ENCODE measurements at regions not wholly inside any gene's neighbourhood (a gene's known extent, or its start where the extent isn't known, plus 50 kb on each side); places are given as distances from the start of the nearest gene placed in this dataset.
A peak's percentile ranks its signal among the peaks of the same experiment; 100 is the strongest.
"Not testable (repeated sequence)": the region's sequence is repeated elsewhere in the genome, so short reads cannot be mapped to it uniquely, and the experiment has no call there.

DNA sequence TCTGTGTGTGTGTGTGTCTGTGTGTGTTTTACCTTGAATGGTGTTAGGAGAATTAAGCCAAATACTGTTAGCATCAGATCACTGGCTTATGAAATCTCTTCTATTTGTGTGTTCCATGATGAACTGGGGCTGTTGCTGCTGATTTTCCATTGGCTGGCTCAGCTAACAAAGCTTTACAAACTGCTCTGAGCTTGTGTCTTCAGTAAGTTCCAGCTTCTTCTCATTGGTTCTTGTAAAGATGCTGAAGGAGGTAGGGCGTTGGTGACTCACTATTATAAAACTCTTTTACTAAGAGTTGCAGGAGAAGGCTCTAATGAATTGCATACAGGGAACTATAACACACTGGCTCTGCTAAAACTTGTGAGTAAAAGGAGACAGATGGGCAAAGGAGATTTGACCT is 136.4 kb upstream of the PRKCQ start:
- no peak for DNase-seq

DNA sequence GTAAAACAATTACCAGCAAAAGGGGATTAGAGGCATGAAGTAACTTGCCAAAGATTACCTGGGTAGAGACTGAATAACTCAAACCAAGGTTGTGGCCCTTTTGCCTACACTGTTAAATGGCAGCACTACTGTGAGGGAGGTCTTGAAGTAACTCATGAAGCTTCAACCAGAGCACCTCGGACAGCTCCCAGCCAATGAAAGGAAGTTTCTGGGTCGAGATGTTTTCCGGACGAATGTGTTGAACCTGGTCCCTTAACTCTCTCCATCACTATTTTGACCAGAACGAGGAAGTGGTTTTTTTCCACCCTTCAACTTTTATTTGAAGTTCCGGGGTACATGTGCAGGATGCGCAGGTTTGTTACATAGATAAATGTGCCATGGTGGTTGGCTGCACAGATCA is 133.6 kb upstream of the PRKCQ start:
- peak; percentile 3 for DNase-seq

DNA sequence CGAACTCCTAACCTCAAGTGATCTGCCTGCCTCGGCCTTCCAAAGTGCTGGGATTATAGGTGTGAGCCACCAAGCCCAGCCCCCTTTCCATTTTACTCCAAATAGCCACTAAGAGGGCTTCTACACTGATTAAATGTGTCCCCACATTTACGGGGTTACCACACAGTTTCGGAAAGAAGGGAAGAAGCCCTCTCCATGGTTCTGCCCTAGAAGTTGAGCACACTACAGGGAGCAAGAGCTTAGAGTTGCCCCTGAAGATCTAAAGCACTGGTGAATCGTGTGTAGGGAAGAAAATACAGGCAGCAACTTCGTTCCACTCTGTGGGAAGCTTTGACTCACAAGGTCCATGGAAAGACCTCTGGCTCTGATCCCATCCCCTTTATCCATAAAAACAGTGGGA is 133.0 kb upstream of the PRKCQ start:
- DNase-seq = no peak

DNA sequence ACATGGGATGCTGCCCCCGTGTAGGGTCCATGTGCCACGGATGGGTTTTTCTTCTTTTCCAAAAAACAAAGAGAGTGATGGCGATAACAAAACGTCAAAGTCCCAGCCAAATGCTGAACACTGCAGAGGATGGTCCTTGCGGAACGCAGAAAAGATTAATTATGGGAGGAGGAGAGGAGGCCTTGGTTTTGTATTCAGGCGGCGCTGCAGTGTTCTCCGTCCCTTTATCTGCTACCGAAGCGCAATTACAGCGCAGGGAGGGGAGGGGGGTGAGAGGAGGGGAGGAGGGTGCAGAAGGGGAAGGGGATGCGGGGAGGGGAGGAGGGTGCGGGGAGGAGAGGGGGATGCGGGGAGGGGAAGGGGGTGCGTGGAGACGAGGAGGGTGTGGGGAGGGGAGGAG is 131.8 kb upstream of the PRKCQ start:
- no peak for DNase-seq

DNA sequence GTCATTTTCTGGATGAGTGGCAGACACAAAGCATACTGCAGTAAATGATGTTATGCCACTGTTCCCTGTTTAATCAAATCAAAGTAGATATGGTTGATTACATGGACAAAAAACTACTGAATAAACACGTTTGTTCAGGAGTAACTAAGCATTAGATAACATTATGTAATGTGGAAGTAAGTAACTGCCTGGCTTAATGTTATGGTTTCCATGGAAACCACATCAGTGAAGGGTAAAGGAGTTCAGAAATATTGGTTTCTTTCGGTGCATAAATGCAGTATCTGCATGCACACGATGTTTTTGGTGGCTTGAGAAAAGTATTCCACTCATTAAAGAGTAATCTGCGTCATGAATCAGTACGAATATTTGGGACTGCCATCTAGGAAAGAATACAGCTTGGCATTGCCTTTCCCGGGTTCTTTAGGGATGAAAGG is 131.3 kb upstream of the PRKCQ start:
- DNase-seq = no peak

DNA sequence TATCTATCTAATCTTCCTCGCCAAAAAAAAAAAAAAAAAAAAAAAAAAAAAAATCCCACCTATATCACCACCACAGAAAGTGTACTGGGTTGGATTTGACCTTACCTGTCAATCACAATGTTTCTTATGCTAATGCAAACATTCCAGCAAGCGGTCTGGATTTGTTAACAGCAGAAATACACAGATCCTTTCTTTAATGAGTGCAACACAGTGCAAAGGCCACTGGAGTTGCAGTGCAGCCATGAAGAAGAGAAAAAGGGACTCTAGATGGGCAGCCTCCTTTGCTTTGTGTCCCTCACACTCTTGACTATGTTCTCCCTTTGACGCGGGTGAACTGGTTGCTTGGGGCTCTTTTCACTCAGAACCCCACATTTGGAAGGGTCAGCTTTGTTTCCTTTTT is 127.3 kb upstream of the PRKCQ start:
- no peak for DNase-seq

DNA sequence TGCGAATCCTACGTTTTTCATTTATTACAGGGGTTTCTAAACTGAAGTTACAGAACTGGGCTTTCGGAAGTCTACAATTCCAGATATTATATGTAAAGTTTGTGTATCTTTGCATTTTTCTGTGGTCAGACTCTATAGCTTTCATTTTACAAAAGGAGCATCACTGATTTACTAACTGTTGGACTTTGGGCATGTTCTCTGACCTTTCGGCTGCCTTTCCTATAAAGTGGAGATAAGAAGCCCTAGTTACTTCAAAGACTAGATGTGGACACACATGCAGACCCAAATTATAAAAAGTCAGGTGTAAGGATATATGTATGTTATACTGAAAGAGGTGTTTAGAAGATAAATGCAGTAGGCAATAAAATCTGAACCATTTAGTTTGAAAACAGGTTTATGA is 126.6 kb upstream of the PRKCQ start:
- no peak for DNase-seq

DNA sequence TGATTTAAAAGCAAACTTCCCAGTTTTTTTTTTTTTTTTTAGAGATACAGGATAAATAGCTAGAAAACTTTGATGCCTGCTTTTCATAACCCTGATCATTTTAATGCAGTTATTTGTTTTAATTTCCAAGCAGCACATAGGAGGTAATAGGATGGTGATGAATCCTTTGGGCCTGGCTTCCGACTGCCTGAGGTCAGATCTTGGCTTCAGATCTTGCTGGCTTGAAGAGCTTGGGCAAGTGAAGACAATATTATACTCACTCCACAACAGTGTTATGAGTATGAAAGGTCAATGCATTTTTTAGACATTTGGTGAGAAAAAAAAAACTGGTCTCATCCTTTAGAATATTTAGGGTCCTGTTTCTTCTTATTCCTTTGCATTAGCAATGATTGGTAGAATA is 124.8 kb upstream of the PRKCQ start:
- DNase-seq = no peak

DNA sequence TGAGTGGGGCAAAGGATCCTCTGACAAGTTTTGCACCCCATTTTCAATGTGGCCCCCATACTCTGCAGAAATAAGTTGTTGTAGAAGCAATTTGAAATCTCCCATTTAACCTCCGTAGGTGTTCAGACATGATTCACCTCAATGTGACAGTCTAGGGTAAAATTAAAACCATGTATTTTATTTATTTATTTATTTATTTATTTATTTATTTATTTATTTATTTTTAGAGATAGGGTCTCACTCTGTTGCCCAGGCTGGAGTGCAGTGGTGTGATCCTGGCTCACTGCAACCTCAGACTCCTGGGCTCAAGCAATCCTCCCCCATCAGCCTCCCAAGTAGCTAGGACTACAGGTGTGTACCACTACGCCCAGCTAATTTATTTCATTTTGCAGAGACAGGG is 122.8 kb upstream of the PRKCQ start:
- DNase-seq = not testable (repeated sequence)

DNA sequence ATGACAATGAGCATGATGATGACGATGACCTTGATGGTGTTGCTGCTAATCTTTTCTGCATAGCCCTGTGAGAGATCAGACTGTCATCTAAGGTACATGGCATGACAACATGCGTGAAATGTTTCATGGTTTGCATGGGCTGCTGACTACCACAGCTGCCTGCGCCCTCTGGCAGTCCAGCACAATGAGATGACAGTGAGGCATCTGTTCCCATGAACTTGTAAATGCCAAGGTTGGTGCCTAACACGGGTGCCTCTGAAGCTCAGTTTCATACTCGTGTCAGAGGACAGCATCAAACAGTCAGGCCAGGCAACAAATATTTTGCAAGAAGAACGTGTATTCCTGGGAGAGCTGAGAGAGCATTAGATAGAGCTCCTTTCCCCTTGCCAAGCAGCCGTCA is 122.0 kb upstream of the PRKCQ start:
- no peak for DNase-seq

DNA sequence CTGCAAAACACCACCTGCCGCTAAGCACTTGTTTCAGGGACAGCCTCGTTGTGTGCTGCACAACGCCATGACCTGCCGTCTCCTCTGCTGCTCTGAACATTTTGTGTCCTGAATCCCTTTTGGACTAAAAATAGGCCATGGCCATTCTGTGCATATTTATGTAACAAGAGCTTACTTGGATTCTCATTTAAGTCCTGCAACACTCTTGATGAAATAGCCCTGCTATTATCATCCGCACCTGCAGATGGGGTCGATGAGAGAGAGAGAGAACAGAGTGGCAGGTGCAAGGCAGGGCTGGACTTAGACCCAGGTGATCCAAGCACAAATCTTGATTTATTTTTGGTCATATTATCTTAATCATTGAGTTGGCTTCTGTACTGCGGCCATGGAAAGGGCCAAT is 121.2 kb upstream of the PRKCQ start:
- DNase-seq = no peak

DNA sequence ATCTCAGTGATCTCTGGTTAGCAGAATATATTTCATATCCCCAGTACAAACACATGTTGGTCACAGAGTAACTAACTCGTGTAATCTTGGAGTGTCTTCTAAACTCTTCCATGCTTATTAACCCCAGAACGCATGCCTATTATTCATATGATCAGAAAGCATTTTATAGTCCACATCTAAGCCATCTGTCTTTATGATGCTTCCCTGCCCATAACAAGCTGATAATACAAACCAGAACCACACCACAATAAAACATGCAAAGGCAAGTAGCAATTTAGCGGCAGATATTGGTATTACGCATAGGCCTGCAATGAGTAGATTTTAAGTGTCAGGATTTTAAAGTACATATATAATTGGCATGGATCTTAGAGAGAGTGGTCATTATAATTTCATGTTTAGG is 120.0 kb upstream of the PRKCQ start:
- DNase-seq = no peak

DNA sequence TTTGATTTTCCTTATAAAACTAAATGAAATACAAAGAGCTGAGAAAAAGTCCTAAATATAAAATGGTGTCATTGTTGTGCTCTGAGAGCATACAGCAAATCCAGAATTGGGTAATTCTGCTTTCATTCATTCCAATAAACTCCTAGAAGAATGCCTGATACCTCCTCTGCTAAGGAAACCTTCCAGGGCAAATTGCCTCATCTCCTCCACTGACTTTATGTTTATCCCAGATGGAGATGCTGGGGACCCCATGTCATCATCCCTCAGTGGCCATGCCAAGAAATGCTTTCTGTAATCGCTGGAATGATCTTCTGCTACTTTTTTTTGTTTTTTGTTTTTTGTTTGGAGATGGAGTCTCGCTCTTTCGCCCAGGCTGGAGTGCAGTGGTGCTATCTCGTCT is 119.3 kb upstream of the PRKCQ start:
- no peak for DNase-seq

DNA sequence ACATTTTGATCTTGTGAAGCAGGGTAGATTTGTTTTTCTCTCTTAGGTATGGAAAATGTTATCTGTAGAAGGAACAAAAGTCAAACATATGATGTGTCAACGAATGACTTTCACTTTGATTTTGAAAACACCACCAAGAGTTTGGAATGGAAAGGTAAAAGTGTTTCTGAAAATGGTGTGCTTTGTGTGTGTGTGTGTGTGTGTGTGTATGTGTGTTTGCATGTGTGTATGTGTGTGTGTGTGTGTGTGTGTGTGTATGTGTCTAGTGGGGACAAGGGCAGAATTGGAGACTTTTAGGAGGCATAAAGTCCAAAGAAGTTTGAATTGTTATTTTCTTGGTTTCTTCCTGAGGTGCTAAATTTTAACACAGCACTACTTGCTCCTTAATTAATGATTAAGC is 115.4 kb upstream of the PRKCQ start:
- no peak for DNase-seq

DNA sequence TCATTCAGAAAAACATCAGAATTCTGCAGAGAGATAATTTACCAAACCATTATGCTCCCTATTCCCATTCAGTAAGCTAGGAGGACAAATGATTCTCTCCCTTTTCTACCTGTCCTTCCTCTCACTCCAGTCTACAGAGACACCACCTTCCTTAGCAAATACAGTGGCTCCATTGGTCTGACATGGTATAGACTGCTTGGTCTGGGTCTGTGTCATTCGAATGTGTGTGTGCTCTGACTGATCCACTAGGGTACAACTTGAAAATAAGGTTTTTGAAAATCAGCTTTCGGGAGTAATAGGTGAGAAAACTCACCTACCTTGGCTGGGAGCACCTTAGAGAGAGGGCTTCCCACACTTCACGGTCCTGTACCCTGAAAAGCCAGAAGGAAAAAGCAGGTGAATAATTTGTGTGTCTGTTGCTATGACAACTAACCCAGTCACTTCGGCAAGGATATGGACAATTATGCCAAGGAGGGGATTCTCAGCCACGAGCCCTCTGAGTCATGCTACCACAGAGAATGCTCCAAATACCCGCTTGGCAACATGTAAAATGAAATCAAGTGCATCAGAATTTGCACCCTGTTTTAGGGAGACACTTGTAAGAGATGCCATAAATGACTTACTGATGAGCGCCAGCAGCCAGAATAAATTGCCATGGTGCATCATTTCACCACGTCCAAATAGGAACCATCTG is 114.5 kb upstream of the PRKCQ start:
- no peak for DNase-seq

DNA sequence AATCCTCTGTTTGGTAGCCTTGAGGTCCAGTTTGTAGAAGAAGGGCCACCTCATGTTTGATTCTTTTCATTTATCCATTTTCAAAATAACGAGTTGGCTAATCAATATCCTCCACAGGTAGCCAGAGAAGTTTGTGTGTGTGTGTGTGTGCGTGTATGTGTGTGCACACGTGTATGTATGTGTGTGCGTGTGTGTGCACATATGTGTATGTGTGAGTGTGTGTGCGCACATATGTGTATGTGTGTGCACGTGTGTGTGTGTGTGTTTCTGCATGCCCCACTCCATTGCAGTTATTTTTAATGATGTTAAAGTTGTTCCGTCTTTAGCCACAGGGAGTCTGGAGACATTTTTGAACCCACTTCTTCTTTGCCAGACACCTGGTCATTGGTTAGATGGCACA is 112.8 kb upstream of the PRKCQ start:
- no peak for DNase-seq

DNA sequence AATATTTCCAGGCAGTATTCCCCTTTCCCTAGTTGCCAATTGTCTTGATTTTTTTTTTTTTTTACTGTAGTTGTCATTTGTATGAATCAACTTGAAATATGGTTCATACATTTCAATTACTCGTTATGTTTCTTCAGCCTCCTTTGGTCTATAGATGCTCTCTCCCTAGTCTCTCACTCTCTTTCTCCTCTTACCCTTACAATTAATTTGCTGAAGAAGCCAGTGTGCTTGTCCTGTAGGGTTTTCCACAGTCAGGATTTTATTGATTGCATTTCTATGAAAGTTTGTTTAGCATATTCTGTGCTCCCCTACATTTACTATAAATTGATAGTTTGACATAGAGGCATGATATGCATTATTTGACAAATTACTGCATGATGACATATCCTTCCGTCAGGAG is 112.0 kb upstream of the PRKCQ start:
- DNase-seq = no peak

DNA sequence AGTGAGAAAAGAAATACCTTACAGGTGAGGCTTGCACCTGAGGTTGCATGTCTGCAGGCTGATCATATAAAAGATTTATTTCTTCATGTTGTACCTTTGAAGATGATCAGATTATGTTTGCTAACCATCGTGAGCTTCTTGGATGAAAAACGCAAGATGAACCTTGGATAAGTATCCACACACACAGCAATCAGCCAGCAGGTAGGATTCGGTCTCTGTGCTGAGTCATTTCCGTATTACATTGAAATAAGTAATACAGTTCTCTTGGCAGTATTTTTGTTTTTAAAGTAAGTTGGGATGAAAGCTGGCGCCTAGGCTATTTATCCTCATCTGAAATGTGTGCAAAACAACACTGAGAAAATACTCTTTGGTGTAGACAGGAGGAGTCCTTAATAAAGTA is 109.0 kb upstream of the PRKCQ start:
- no peak for DNase-seq

DNA sequence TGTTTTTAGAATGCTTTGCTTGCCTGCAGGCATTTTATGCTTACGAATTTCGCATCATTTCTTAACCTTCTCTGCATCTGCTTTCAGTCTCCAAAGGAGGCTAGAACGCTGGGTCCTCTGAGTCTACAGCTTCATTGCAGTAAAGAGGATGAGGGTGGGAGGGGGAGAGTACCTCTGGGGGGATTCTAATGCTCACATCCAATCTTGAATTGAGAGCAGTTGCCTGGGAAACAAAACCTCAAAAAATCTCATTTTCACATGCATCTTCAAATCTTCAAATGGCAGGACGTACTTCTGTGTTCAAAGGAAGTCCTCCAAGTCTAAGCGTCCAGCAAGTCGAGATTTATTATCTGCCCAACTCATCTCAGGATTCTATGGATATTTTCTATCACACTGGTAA is 100.7 kb upstream of the PRKCQ start:
- DNase-seq = no peak

DNA sequence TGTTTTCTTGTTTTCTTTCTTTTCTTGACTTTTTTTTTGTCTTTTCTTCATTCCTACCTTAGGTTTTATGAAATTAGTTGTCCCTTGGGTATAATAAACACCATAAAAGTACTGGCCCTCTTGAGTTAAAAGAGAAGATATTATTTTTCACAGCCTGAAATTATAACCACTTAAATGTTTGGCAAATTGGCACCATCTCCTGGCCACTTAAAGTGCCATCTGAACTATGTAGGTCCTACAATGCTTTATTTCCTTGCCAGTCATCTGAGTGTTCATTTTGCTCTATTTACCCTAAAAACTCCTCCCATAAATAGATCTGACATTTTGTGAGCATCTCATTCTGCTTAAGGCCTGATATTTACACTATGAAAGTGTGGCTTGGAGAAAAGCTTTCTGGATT is 98.9 kb upstream of the PRKCQ start:
- DNase-seq = no peak

DNA sequence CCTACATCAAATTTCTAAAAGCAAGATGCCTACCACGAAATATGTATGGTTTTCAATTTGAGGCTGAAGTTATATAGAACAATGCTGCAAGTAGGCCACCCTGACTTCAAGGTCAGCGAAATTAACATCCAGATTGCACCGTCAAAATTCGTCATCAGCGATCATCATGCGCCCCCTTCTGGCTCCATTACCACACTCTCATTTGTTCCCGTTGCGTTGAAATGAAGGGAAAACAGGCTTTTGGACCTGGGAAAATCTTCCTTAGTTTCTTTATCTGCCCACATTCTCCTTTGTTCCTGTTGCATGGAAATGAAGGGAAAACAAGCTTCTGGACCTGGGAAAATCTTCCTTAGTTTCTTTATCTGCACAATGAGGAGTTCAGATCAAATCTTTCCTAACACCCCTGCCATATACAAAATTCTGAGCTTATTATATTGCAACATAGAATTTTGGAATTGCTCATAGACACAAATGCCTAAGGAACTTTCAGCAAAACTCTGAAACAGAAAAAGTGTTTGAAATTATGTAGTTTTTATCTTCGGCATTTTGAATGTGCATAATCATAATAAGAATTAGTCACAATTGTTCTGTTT is 98.2 kb upstream of the PRKCQ start:
- DNase-seq = peak; percentile 68

DNA sequence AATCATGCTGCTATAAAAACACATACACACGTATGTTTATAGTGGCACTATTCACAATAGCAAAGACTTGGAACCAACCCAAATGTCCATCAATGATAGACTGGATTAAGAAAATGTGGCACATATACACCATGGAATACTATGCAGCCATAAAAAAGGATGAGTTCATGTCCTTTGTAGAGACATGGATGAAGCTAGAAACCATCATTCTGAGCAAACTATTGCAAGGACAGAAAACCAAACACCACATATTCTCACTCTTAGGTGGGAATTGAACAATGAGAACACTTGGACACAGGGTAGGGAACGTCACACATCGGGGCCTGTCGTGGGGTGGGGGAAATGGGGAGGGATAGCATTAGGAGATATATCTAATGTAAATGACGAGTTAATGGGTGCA is 97.1 kb upstream of the PRKCQ start:
- not testable (repeated sequence) for DNase-seq

DNA sequence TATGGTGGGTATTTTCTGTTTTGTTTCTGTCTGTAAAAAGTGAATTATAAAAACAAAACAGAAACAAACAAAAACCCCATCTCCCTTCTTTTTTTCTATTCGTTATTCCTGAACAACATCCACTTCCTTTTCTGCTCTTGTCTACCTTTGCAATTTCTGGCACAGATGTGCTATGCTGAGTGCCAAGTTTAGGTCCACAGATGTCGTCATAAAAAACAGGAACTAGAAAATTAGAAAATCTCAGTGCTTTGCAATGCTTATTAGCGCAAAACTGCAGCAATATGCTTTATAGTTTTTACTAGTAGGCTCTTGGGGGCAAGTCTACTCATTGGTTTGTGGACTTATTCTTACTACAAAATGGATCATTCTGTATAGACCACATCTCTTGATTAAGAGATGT is 94.2 kb upstream of the PRKCQ start:
- DNase-seq = no peak

DNA sequence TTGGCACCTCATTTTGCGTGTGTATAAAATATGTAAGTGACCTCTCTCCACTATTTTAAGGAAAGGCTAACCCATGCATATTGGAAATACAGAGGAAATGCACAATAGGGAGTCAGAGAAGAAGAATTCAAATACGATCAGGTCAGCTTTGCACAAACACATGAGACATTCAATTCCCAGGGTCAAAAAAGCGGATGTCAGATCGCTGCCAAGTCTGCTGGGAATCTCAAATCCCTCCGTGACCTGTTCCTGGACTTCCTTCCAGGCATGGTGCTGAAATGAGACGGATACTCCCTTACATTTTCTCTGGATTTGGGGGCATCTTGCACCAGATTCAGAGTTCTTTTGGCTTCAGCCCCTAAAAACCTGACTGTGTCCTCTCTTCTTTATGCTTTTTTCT is 91.9 kb upstream of the PRKCQ start:
- no peak for DNase-seq

DNA sequence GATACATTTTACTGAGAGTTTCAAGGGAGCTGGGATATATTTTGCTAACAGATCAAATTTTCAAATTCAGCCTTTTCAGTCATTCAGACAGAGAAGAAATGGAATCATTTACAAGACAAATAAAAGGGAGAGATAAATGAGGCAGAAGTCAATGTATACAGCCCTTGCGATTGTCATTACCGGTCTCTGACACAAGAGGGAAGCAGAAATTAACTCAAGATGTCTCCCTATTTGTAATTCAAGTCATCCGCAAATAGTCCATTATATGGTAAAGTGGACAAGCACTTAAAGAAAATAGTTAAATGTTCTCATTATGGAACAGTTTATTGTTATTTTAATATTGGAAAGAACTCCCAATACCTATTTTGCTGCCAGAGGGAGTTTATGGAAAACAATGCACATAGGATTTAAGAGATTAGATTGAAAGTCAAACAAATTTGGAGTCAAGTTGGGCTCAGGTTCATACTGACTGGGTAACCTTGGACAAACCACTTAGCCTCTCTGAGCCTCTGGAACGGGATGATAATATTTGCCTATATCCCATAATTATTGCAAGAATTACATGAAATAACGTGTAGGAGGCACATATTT is 89.3 kb upstream of the PRKCQ start:
- DNase-seq = peak; percentile 41
